ENCODE measurements at regions not wholly inside any gene's neighbourhood (a gene's known extent, or its start where the extent isn't known, plus 50 kb on each side); places are given as distances from the start of the nearest gene placed in this dataset.

GRCh38 chr3:104018541-104018940 is 1348.2 kb upstream of the ALCAM start:
- TF ChIP-seq CTCF (IDR thresholded peaks at IDR 0.05) (no peak), POLR2A (IDR thresholded peaks at IDR 0.05) (no peak)

All from body of pancreas (tissue), 4 donors.